ENCODE measurements at regions not wholly inside any gene's neighbourhood (a gene's known extent, or its start where the extent isn't known, plus 50 kb on each side); places are given as distances from the start of the nearest gene placed in this dataset.

DNA sequence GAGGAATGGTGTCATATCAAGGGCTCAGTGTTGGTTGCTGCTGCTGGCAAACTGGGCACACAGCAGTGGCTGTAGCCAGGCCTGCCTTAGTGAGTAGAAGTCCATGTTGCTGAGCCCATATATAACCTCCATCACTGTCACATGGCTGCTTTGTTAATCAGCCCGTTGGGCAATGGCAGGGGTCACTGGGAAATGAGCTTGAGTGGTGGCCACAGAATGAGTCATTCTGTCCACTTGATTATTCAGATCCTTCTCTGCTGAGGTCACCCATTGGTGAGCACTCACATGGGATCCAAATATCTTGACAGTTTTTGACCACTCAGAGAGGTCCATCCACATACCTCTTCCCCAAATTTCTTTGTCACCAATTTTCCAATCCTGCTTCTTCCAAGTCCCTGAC is 898.9 kb upstream of the EYS start:
- TF ChIP-seq TAF1 (IDR thresholded peaks at IDR 0.05; ENCODE audit: low read depth, low read length) (no peak), POLR2AphosphoS5 (IDR thresholded peaks at IDR 0.05; ENCODE audit: low read depth, low read length) (no peak), POLR2A (IDR thresholded peaks at IDR 0.05; ENCODE audit: low read depth, low read length) (no peak)

Data from GM12891 (cell line).